Upper lobe of left lung (tissue), 6 donors: ENCODE measurements at regions not wholly inside any gene's neighbourhood (a gene's known extent, or its start where the extent isn't known, plus 50 kb on each side); places are given as distances from the start of the nearest gene placed in this dataset.

Source experiments
- ATAC-seq, 2 donors: fragments of 200-7000 bp; cut with Tn5 transposase; one replicate each; pipeline ENCODE4 v1.9.1; 2022; ENCODE audit warnings: mild to moderate bottlenecking in 2 of 2, moderate library complexity in 2 of 2; ENCODE audit not compliant: low FRiP score in 2 of 2
- DNase-seq, 2 donors: peaks; one replicate each; pipeline ENCODE4 v3.0.0-alpha.2; 2019 to 2020
- H3K27ac ChIP-seq, 4 donors: fragments of 200-600 bp; sonication (generic); one replicate each; pipeline ENCODE4 v1.5.1; 2016 to 2019
- H3K27me3 ChIP-seq, 4 donors: fragments of 200-600 bp; sonication (generic); one replicate each; pipeline ENCODE4 v1.5.1; 2017 to 2019
- H3K36me3 ChIP-seq, 4 donors: fragments of 200-600 bp; sonication (generic); one replicate each; pipeline ENCODE4 v1.5.1; 2016 to 2019
- H3K4me1 ChIP-seq, 4 donors: fragments of 200-600 bp; sonication (generic); one replicate each; pipeline ENCODE4 v1.5.1; 2018 to 2019
- H3K4me3 ChIP-seq, 4 donors: fragments of 200-600 bp; sonication (generic); one replicate each; pipeline ENCODE4 v1.5.1; 2017 to 2019; ENCODE audit warnings: mild to moderate bottlenecking in 2 of 4, moderate library complexity in 1 of 4
- H3K9me3 ChIP-seq, 4 donors: fragments of 200-600 bp; sonication (generic); one replicate each; pipeline ENCODE4 v1.5.1; 2018 to 2019
- CTCF ChIP-seq, 6 experiments: fragments of 450-650 bp in 4 of 6; fragments of 200-600 bp in 2 of 6; sonication (generic) in 2 of 6; IDR thresholded peaks; one replicate each; pipeline ENCODE4 v1.5.1; 2016 to 2019; ENCODE audit warnings: antibody characterized with exemption in 6 of 6
- EP300 ChIP-seq, 4 donors: sonication (generic); formaldehyde crosslinking; IDR thresholded peaks; one replicate each; pipeline ENCODE4 v1.5.1; 2017; ENCODE audit warnings: antibody characterized with exemption in 4 of 4, control low read depth in 2 of 4
- POLR2A ChIP-seq, 4 donors: fragments of 450-650 bp; IDR thresholded peaks; one replicate each; pipeline ENCODE4 v1.5.1; 2016 to 2017; ENCODE audit warnings: antibody characterized with exemption in 4 of 4, mild to moderate bottlenecking in 2 of 4
- POLR2AphosphoS5 ChIP-seq, 2 donors: sonication (generic); formaldehyde crosslinking; IDR thresholded peaks; one replicate each; pipeline ENCODE4 v1.5.1; 2017; ENCODE audit warnings: antibody characterized with exemption in 2 of 2
- WGBS, 2 donors: methylation state at CpG; one replicate each; pipeline ENCODE4 v1.1.5; 2017 to 2018; 5-methylcytosine and 5-hydroxymethylcytosine counted together
- donor health status: DM: no; HTN: no; CAD: no; lungs with moderate emphysema.
- donor health status: DM: no; HTN: yes; CAD: no; lungs with severe emphysema.

GRCh38 chr6:133093956-133094355 lies 147.2 kb upstream of the EYA4 start:
- 81 to 91% methylated on average over 3 of the region's 3 CpGs for WGBS, 2 donors
- DNase-seq, result no peak
- Histone ChIP-seq H3K27me3 (no peaks in the 10 kb centered on the region), H3K9me3 (no peaks in the 10 kb centered on the region), H3K4me1 (no peaks in the 10 kb centered on the region), H3K4me3 (no peak overlapping the region), H3K27ac (no peak overlapping the region), H3K36me3 (no peaks in the 10 kb centered on the region)
- TF ChIP-seq POLR2AphosphoS5 (IDR thresholded peaks at IDR 0.05) (no peak), EP300 (IDR thresholded peaks at IDR 0.05) (no peak), CTCF (IDR thresholded peaks at IDR 0.05) (no peak), POLR2A (IDR thresholded peaks at IDR 0.05) (no peak)
- ATAC-seq, result no peak

- H3K4me1 ChIP-seq, result no peaks in the 10 kb centered on the region
- TF ChIP-seq POLR2A (IDR thresholded peaks at IDR 0.05), result no peak
- no peak for TF ChIP-seq CTCF (IDR thresholded peaks at IDR 0.05)
- no peak for TF ChIP-seq POLR2AphosphoS5 (IDR thresholded peaks at IDR 0.05)
- no peak for TF ChIP-seq EP300 (IDR thresholded peaks at IDR 0.05)
- WGBS, 2 donors, result 74 to 88% methylated on average over 1 of the region's 1 CpG
- no peak overlapping the region for H3K4me3 ChIP-seq
- ATAC-seq (no peak), DNase-seq (no peak)
- H3K9me3 ChIP-seq, result no peaks in the 10 kb centered on the region
- no peaks in the 10 kb centered on the region for H3K27me3 ChIP-seq
- no peak overlapping the region for H3K27ac ChIP-seq
- no peaks in the 10 kb centered on the region for H3K36me3 ChIP-seq
Observed at GRCh38 chr6:133097208-133097607, 143.9 kb upstream of the EYA4 start.

GRCh38 chr6:133099573-133099972 lies 141.6 kb upstream of the EYA4 start:
- DNase-seq (no peak), ATAC-seq (no peak)
- no peak overlapping the region for H3K27ac ChIP-seq
- no peaks in the 10 kb centered on the region for H3K9me3 ChIP-seq
- no peak for TF ChIP-seq CTCF (IDR thresholded peaks at IDR 0.05)
- no peaks in the 10 kb centered on the region for H3K27me3 ChIP-seq
- H3K4me1 ChIP-seq, result no peaks in the 10 kb centered on the region
- no peaks in the 10 kb centered on the region for H3K36me3 ChIP-seq
- H3K4me3 ChIP-seq, result no peak overlapping the region

- H3K27me3 ChIP-seq, result no peaks in the 10 kb centered on the region
- no peak for TF ChIP-seq POLR2AphosphoS5 (IDR thresholded peaks at IDR 0.05)
- no peak for TF ChIP-seq POLR2A (IDR thresholded peaks at IDR 0.05)
- TF ChIP-seq EP300 (IDR thresholded peaks at IDR 0.05), result no peak
- H3K9me3 ChIP-seq, result no peaks in the 10 kb centered on the region
- no peak overlapping the region for H3K27ac ChIP-seq
- H3K4me1 ChIP-seq, result no peaks in the 10 kb centered on the region
- WGBS, 2 donors, result 77 to 85% methylated on average over 3 of the region's 3 CpGs
- H3K36me3 ChIP-seq, result no peaks in the 10 kb centered on the region
- ATAC-seq, result no peak
- H3K4me3 ChIP-seq, result no peak overlapping the region
- no peak for DNase-seq
Observed at GRCh38 chr6:133100865-133101264, 140.3 kb upstream of the EYA4 start.

- no peak for ATAC-seq
- H3K27ac ChIP-seq, result no peak overlapping the region
Observed at GRCh38 chr6:133101790-133102189, 139.4 kb upstream of the EYA4 start.

More at GRCh38 chr6:133101790-133102189, 139.4 kb upstream of the EYA4 start:
- H3K4me1 ChIP-seq, result no peaks in the 10 kb centered on the region
- TF ChIP-seq EP300 (IDR thresholded peaks at IDR 0.05) (no peak), POLR2AphosphoS5 (IDR thresholded peaks at IDR 0.05) (no peak), POLR2A (IDR thresholded peaks at IDR 0.05) (no peak), CTCF (IDR thresholded peaks at IDR 0.05) (no peak)
- H3K27me3 ChIP-seq, result no peaks in the 10 kb centered on the region
- H3K9me3 ChIP-seq, result no peaks in the 10 kb centered on the region
- DNase-seq, result no peak
- no peak overlapping the region for H3K4me3 ChIP-seq
- H3K36me3 ChIP-seq, result no peaks in the 10 kb centered on the region
